SH-SY5Y (cell line): ENCODE measurements at regions not wholly inside any gene's neighbourhood (a gene's known extent, or its start where the extent isn't known, plus 50 kb on each side); places are given as distances from the start of the nearest gene placed in this dataset.

Experiments used
- GATA2 ChIP-seq: IDR thresholded peaks from 2 replicates; pipeline ENCODE4 v1.6.1; 2011; ENCODE audit warnings: mild to moderate bottlenecking, low read depth, low read length
- GATA3 ChIP-seq: IDR thresholded peaks from 2 replicates; pipeline ENCODE4 v1.6.1; 2011; ENCODE audit warnings: low read depth, mild to moderate bottlenecking, low read length, moderate library complexity

GRCh38 chr10:90218846-90219245 lies 517.5 kb downstream of the KIF20B start:
- TF ChIP-seq GATA3, result no peak
- TF ChIP-seq GATA2, result no peak
